Stimulated activated CD8-positive, alpha-beta memory T cell treated with anti-CD3 and anti-CD28 coated beads, Interleukin-15, amount 100 ng/mL, for 48 hours (primary cell): ENCODE measurements at regions not wholly inside any gene's neighbourhood (a gene's known extent, or its start where the extent isn't known, plus 50 kb on each side); places are given as distances from the start of the nearest gene placed in this dataset.
A peak's percentile ranks its signal among the peaks of the same experiment; 100 is the strongest.
"Not testable (repeated sequence)": the region's sequence is repeated elsewhere in the genome, so short reads cannot be mapped to it uniquely, and the experiment has no call there.

ENCODE experiments used
- DNase-seq, 2 donors: peaks; one replicate each; pipeline ENCODE4 v3.0.0-alpha.2; 2020; ENCODE audit warnings: low read depth in 2 of 2

- DNase-seq: no peak
These were observed 171.3 kb downstream of the RPRM start for GRCh38 chr2:153307223-153307622.

GRCh38 chr2:153299809-153300208, 178.8 kb downstream of the RPRM start:
- no peak for DNase-seq

- no peak for DNase-seq
These were observed 179.3 kb downstream of the RPRM start for GRCh38 chr2:153299217-153299616.

- DNase-seq: no peak
These were observed 184.3 kb downstream of the RPRM start for GRCh38 chr2:153294199-153294786.

- DNase-seq: no peak
These were observed 186.8 kb downstream of the RPRM start for GRCh38 chr2:153291718-153292117.

GRCh38 chr2:153287109-153287801, 191.3 kb downstream of the RPRM start:
- DNase-seq: peak; percentile 2 to 15

- no peak for DNase-seq
These were observed 209.6 kb downstream of the RPRM start for GRCh38 chr2:153268941-153269461.

GRCh38 chr2:153256876-153257275, 221.7 kb downstream of the RPRM start:
- DNase-seq: not testable (repeated sequence)

- not testable (repeated sequence) for DNase-seq
These were observed 231.9 kb downstream of the RPRM start for GRCh38 chr2:153246636-153247035.

GRCh38 chr2:153235516-153235915, 243.0 kb downstream of the RPRM start:
- DNase-seq: no peak

- no peak for DNase-seq
These were observed 246.1 kb downstream of the RPRM start for GRCh38 chr2:153232464-153232863.

- no peak for DNase-seq
These were observed 247.6 kb downstream of the RPRM start for GRCh38 chr2:153230977-153231376.

GRCh38 chr2:153228904-153229303, 249.7 kb downstream of the RPRM start:
- DNase-seq: no peak

GRCh38 chr2:153227981-153228380, 250.6 kb downstream of the RPRM start:
- DNase-seq: no peak

GRCh38 chr2:153222231-153223165, 256.1 kb downstream of the RPRM start:
- no peak for DNase-seq

GRCh38 chr2:153221506-153221905, 257.1 kb downstream of the RPRM start:
- DNase-seq: no peak

GRCh38 chr2:153221087-153221486, 257.5 kb downstream of the RPRM start:
- no peak for DNase-seq

- no peak for DNase-seq
These were observed 259.7 kb downstream of the RPRM start for GRCh38 chr2:153218851-153219250.

- DNase-seq: no peak
These were observed 264.2 kb downstream of the RPRM start for GRCh38 chr2:153214337-153214736.

GRCh38 chr2:153213022-153213421, 265.5 kb downstream of the RPRM start:
- no peak for DNase-seq

- no peak for DNase-seq
These were observed 280.9 kb downstream of the RPRM start for GRCh38 chr2:153197402-153198386.
